ENCODE measurements at regions not wholly inside any gene's neighbourhood (a gene's known extent, or its start where the extent isn't known, plus 50 kb on each side); places are given as distances from the start of the nearest gene placed in this dataset.

- WGBS, 2 donors: 75 to 90% methylated on average over 3 of the region's 3 CpGs
- H3K27ac ChIP-seq: no peak overlapping the region
- H3K36me3 ChIP-seq: no peaks in the 10 kb centered on the region
- no peaks in the 10 kb centered on the region for H3K27me3 ChIP-seq
- TF ChIP-seq CTCF (IDR thresholded peaks at IDR 0.05): no peak
- TF ChIP-seq EP300 (IDR thresholded peaks at IDR 0.05): no peak
- no peak for TF ChIP-seq POLR2A (IDR thresholded peaks at IDR 0.05)
- no peak for TF ChIP-seq POLR2AphosphoS5 (IDR thresholded peaks at IDR 0.05)
- H3K4me3 ChIP-seq: no peak overlapping the region
- intact Hi-C loops (cut with DNase I): no loop called here
- H3K9me3 ChIP-seq: no peaks in the 10 kb centered on the region
- peaks cover 0 to 26% (median 8%) of the 10 kb centered on the region in 4 donors for H3K4me1 ChIP-seq
- no peak for DNase-seq
These were observed 738.4 kb downstream of the DHX35 start for GRCh38 chr20:39700528-39700927.

GRCh38 chr20:39699166-39699725 lies 737.1 kb downstream of the DHX35 start:
- Histone ChIP-seq H3K27me3 (no peaks in the 10 kb centered on the region), H3K36me3 (no peaks in the 10 kb centered on the region), H3K4me3 (no peak overlapping the region), H3K9me3 (no peaks in the 10 kb centered on the region), H3K4me1 (peaks cover 0 to 13% (median 2%) of the 10 kb centered on the region in 4 donors), H3K27ac (no peak overlapping the region)
- no peak for DNase-seq
- WGBS, 2 donors: 80 to 88% methylated on average over 2 of the region's 2 CpGs
- TF ChIP-seq EP300 (IDR thresholded peaks at IDR 0.05) (no peak), POLR2AphosphoS5 (IDR thresholded peaks at IDR 0.05) (no peak), POLR2A (IDR thresholded peaks at IDR 0.05) (no peak), CTCF (IDR thresholded peaks at IDR 0.05) (no peak)
- intact Hi-C loops (cut with DNase I): no loop called here

GRCh38 chr20:39698752-39699151 lies 736.6 kb downstream of the DHX35 start:
- Histone ChIP-seq H3K4me3 (no peak overlapping the region), H3K27me3 (no peaks in the 10 kb centered on the region), H3K9me3 (no peaks in the 10 kb centered on the region), H3K27ac (no peak overlapping the region), H3K36me3 (no peaks in the 10 kb centered on the region), H3K4me1 (peaks cover 0 to 8% (median 0%) of the 10 kb centered on the region in 4 donors)
- no peak for TF ChIP-seq POLR2A (IDR thresholded peaks at IDR 0.05)
- DNase-seq: no peak
- intact Hi-C loops (cut with DNase I): no loop called here
- WGBS, 2 donors: 63 to 77% methylated on average over 1 of the region's 1 CpG

GRCh38 chr20:39691151-39691862 lies 729.2 kb downstream of the DHX35 start:
- no peaks in the 10 kb centered on the region for H3K9me3 ChIP-seq
- H3K4me3 ChIP-seq: no peak overlapping the region
- DNase-seq: no peak
- TF ChIP-seq POLR2AphosphoS5 (IDR thresholded peaks at IDR 0.05): no peak
- no peak for TF ChIP-seq EP300 (IDR thresholded peaks at IDR 0.05)
- TF ChIP-seq POLR2A (IDR thresholded peaks at IDR 0.05): no peak
- TF ChIP-seq CTCF (IDR thresholded peaks at IDR 0.05): no peak
- WGBS, 2 donors: 61 to 66% methylated on average over 3 of the region's 3 CpGs
- H3K27me3 ChIP-seq: no peaks in the 10 kb centered on the region
- intact Hi-C loops (cut with DNase I): no loop called here
- no peak overlapping the region for H3K27ac ChIP-seq
- H3K36me3 ChIP-seq: no peaks in the 10 kb centered on the region
- H3K4me1 ChIP-seq: no peaks in the 10 kb centered on the region

- intact Hi-C loops (cut with DNase I): no loop called here
- WGBS, 2 donors: 14 to 54% methylated on average over 5 of the region's 5 CpGs
- TF ChIP-seq CTCF (IDR thresholded peaks at IDR 0.05): peak in 1 of 4 experiments; percentile 11
- no peak for TF ChIP-seq EP300 (IDR thresholded peaks at IDR 0.05)
These were observed 714.8 kb downstream of the DHX35 start for GRCh38 chr20:39676857-39677391.

More at GRCh38 chr20:39676857-39677391, 714.8 kb downstream of the DHX35 start:
- no peak for DNase-seq
- no peaks in the 10 kb centered on the region for H3K36me3 ChIP-seq
- no peaks in the 10 kb centered on the region for H3K27me3 ChIP-seq
- no peak overlapping the region for H3K4me3 ChIP-seq
- H3K9me3 ChIP-seq: no peaks in the 10 kb centered on the region
- H3K27ac ChIP-seq: no peak overlapping the region
- H3K4me1 ChIP-seq: no peaks in the 10 kb centered on the region

All from sigmoid colon (tissue), 6 donors.